ENCODE measurements at regions not wholly inside any gene's neighbourhood (a gene's known extent, or its start where the extent isn't known, plus 50 kb on each side); places are given as distances from the start of the nearest gene placed in this dataset.

DNA sequence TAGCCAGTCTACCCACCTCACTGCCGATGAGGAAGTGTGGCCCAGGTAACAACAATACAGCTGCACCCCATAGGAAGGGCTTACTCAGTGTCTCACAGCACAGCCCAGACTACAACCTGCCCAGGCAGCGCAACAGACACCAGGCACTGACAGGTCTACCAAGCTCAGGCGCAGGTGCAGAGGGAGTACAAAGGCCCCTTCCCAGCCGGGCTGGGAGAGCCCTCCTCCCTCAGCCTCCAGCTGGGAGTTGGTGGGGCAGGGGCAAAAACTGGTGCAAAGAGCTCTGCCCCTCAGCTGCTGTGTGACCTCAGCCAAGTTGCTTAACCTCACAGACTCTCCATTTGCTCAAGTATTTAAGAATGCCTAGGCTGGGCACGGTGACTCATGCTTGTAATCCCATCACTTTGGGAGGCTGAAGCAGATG lies 112.6 kb upstream of the LHX1 start:
- TF ChIP-seq, protein P1, sequence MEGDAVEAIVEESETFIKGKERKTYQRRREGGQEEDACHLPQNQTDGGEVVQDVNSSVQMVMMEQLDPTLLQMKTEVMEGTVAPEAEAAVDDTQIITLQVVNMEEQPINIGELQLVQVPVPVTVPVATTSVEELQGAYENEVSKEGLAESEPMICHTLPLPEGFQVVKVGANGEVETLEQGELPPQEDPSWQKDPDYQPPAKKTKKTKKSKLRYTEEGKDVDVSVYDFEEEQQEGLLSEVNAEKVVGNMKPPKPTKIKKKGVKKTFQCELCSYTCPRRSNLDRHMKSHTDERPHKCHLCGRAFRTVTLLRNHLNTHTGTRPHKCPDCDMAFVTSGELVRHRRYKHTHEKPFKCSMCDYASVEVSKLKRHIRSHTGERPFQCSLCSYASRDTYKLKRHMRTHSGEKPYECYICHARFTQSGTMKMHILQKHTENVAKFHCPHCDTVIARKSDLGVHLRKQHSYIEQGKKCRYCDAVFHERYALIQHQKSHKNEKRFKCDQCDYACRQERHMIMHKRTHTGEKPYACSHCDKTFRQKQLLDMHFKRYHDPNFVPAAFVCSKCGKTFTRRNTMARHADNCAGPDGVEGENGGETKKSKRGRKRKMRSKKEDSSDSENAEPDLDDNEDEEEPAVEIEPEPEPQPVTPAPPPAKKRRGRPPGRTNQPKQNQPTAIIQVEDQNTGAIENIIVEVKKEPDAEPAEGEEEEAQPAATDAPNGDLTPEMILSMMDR (IDR thresholded peaks at IDR 0.05; ENCODE audit: insufficient read depth, low read depth, low read length): no peak
- no peak for TF ChIP-seq EZH2 (IDR thresholded peaks at IDR 0.05; ENCODE audit: insufficient read depth, low read length)
